IMR-90 (cell line): ENCODE measurements at regions not wholly inside any gene's neighbourhood (a gene's known extent, or its start where the extent isn't known, plus 50 kb on each side); places are given as distances from the start of the nearest gene placed in this dataset.

ENCODE experiments used
- ATAC-seq: fragments of 200-7000 bp; cut with Tn5 transposase; 2 replicates; pipeline ENCODE4 v1.9.1; 2020; ENCODE audit warnings: low read depth, mild to moderate bottlenecking, moderate library complexity
- BruUV-seq: library from RNA; stranded (reverse); fragments of 400-500 nt; replicated peaks from 2 replicates; lab custom pipeline; 2021; lab: Mats Ljungman, UMichigan
- CTCF ChIA-PET: fragments of 300-600 bp; formaldehyde crosslinking; extraction: SDS; loops from one replicate; lab custom pipeline; 2021; ENCODE audit warnings: antibody characterized with exemption; lab: Yijun Ruan, JAX
- POLR2A ChIA-PET: fragments of 300-600 bp; sonication (Branson Sonifier 250); formaldehyde crosslinking; loops from one replicate; lab custom pipeline; 2022; ENCODE audit warnings: antibody characterized with exemption; ENCODE audit not compliant: unreplicated experiment; lab: Charles Lee
- DNase-seq: peaks from one replicate; pipeline ENCODE4 v3.0.0; 2013
- H2AFZ ChIP-seq: replicated peaks from 2 replicates; pipeline ENCODE3; 2013; ENCODE audit warnings: low read length, mild to moderate bottlenecking; ENCODE audit not compliant: poor library complexity
- H2AK5ac ChIP-seq: 2 replicates; pipeline ENCODE4 v1.6.1; 2013; ENCODE audit warnings: low read depth, low read length, inconsistent platforms
- H2AK9ac ChIP-seq: replicated peaks from 2 replicates; pipeline ENCODE3; 2013; ENCODE audit warnings: mild to moderate bottlenecking, low read depth, low read length, moderate library complexity; ENCODE audit not compliant: poor library complexity
- H2BK120ac ChIP-seq: 2 replicates; pipeline ENCODE4 v1.6.1; 2013; ENCODE audit warnings: low read depth, low read length, inconsistent platforms
- H2BK15ac ChIP-seq: 3 replicates; pipeline ENCODE4 v1.6.1; 2013; ENCODE audit warnings: low read depth, low read length, inconsistent platforms
- H2BK20ac ChIP-seq: 2 replicates; pipeline ENCODE4 v1.6.1; 2013; ENCODE audit warnings: low read depth, mild to moderate bottlenecking, inconsistent platforms, low read length, moderate library complexity
- H2BK5ac ChIP-seq: 2 replicates; pipeline ENCODE4 v1.6.1; 2013; ENCODE audit warnings: mild to moderate bottlenecking, low read depth, low read length, inconsistent platforms; ENCODE audit not compliant: poor library complexity, severe bottlenecking
- H3K14ac ChIP-seq: replicated peaks from 2 replicates; pipeline ENCODE4 v1.6.1; 2013; ENCODE audit warnings: low read depth, low read length, inconsistent platforms
- H3K18ac ChIP-seq: 2 replicates; pipeline ENCODE4 v1.6.1; 2013; ENCODE audit warnings: low read depth, low read length, control low read depth
- H3K23ac ChIP-seq: 2 replicates; pipeline ENCODE4 v1.6.1; 2013; ENCODE audit warnings: low read depth, low read length, inconsistent platforms
- H3K27ac ChIP-seq: 2 replicates; pipeline ENCODE4 v1.5.1; 2013; ENCODE audit warnings: mild to moderate bottlenecking, control low read depth, low read length; ENCODE audit not compliant: insufficient read depth
- H3K27me3 ChIP-seq: 2 replicates; pipeline ENCODE4 v1.6.1; 2013; ENCODE audit warnings: low read length; ENCODE audit not compliant: control insufficient read depth, insufficient read depth
- H3K36me3 ChIP-seq: 2 replicates; pipeline ENCODE4 v1.6.1; 2013; ENCODE audit warnings: low read length, mixed read lengths; ENCODE audit not compliant: control insufficient read depth, insufficient read depth
- H3K4ac ChIP-seq: 2 replicates; pipeline ENCODE4 v1.6.1; 2013; ENCODE audit warnings: low read depth, low read length, inconsistent platforms
- H3K4me1 ChIP-seq: 2 replicates; pipeline ENCODE4 v1.6.1; 2013; ENCODE audit warnings: low read length, mixed read lengths; ENCODE audit not compliant: control insufficient read depth, insufficient read depth
- H3K4me2 ChIP-seq: 2 replicates; pipeline ENCODE4 v1.6.1; 2013; ENCODE audit warnings: low read depth, mild to moderate bottlenecking, control low read depth, low read length, moderate library complexity
- H3K4me3 ChIP-seq: 2 replicates; pipeline ENCODE4 v1.5.1; 2013; ENCODE audit warnings: low read depth, mild to moderate bottlenecking, control low read depth, low read length, moderate library complexity; ENCODE audit not compliant: insufficient read depth
- H3K56ac ChIP-seq: 2 replicates; pipeline ENCODE4 v1.6.1; 2013; ENCODE audit warnings: low read length, inconsistent platforms; ENCODE audit not compliant: insufficient read depth; ENCODE audit errors: extremely low read depth
- H3K79me1 ChIP-seq, 2 experiments: 2 replicates each; pipeline ENCODE4 v1.6.1; 2013; ENCODE audit warnings: low read length in 2 of 2, inconsistent platforms in 1 of 2, low read depth in 1 of 2
- H3K9ac ChIP-seq: 2 replicates; pipeline ENCODE4 v1.6.1; 2013; ENCODE audit warnings: low read depth, low read length, control low read depth
- H3K9me1 ChIP-seq: 2 replicates; pipeline ENCODE4 v1.6.1; 2013; ENCODE audit warnings: low read length, inconsistent platforms; ENCODE audit not compliant: insufficient read depth
- H3K9me3 ChIP-seq: 2 replicates; pipeline ENCODE4 v1.6.1; 2013; ENCODE audit warnings: low read length; ENCODE audit not compliant: control insufficient read depth, insufficient read depth
- H4K20me1 ChIP-seq: 2 replicates; pipeline ENCODE4 v1.6.1; 2013; ENCODE audit warnings: low read length, inconsistent platforms; ENCODE audit not compliant: insufficient read depth
- H4K5ac ChIP-seq: 2 replicates; pipeline ENCODE4 v1.6.1; 2013; ENCODE audit warnings: mild to moderate bottlenecking, low read depth, low read length, control low read depth
- H4K8ac ChIP-seq, 2 experiments: 2 replicates each; pipeline ENCODE4 v1.6.1; 2013; ENCODE audit warnings: low read depth in 2 of 2, low read length in 2 of 2, control low read depth in 1 of 2, inconsistent platforms in 1 of 2
- H4K91ac ChIP-seq: 2 replicates; pipeline ENCODE4 v1.6.1; 2013; ENCODE audit warnings: low read depth, low read length, inconsistent platforms; ENCODE audit not compliant: insufficient read depth
- BHLHE40 ChIP-seq: fragments of 150-350 bp; IDR thresholded peaks from 2 replicates; pipeline ENCODE4 v1.6.1; 2016; ENCODE audit warnings: mild to moderate bottlenecking, low read depth, low read length
- CEBPB ChIP-seq: IDR thresholded peaks from 2 replicates; pipeline ENCODE4 v1.6.1; 2012; ENCODE audit warnings: low read depth, low read length, improper control_type of control experiment
- CHD1 ChIP-seq: IDR thresholded peaks from 2 replicates; pipeline ENCODE4 v1.6.1; 2012; ENCODE audit warnings: low read depth, low read length, improper control_type of control experiment
- CTCF ChIP-seq: conservative IDR thresholded peaks from 2 replicates; pipeline ENCODE4 v1.5.1; 2012; ENCODE audit warnings: mild to moderate bottlenecking, low read depth, low read length, improper control_type of control experiment
- ELK1 ChIP-seq: fragments of 150-350 bp; IDR thresholded peaks from 2 replicates; pipeline ENCODE4 v1.6.1; 2016; ENCODE audit warnings: low read depth, mild to moderate bottlenecking, low read length, moderate library complexity, borderline replicate concordance
- FOS ChIP-seq: fragments of 150-350 bp; IDR thresholded peaks from 2 replicates; pipeline ENCODE4 v1.6.1; 2016; ENCODE audit warnings: low read depth, low read length
- MAFK ChIP-seq: IDR thresholded peaks from 2 replicates; pipeline ENCODE4 v1.6.1; 2012; ENCODE audit warnings: low read depth, low read length, improper control_type of control experiment
- MAZ ChIP-seq: IDR thresholded peaks from 2 replicates; pipeline ENCODE4 v1.6.1; 2012; ENCODE audit warnings: low read depth, mild to moderate bottlenecking, low read length, improper control_type of control experiment, moderate library complexity, borderline replicate concordance
- MXI1 ChIP-seq: IDR thresholded peaks from 2 replicates; pipeline ENCODE4 v1.6.1; 2012; ENCODE audit warnings: low read depth, mild to moderate bottlenecking, low read length, moderate library complexity, borderline replicate concordance
- NFE2L2 ChIP-seq: fragments of 150-350 bp; IDR thresholded peaks from 2 replicates; pipeline ENCODE4 v1.6.1; 2016; ENCODE audit warnings: low read depth, mild to moderate bottlenecking, low read length
- POLR2A ChIP-seq: IDR thresholded peaks from 2 replicates; pipeline ENCODE4 v1.6.1; 2012; ENCODE audit warnings: mild to moderate bottlenecking, low read depth, low read length
- RAD21 ChIP-seq: IDR thresholded peaks from 2 replicates; pipeline ENCODE4 v1.6.1; 2012; ENCODE audit warnings: low read length, improper control_type of control experiment
- RCOR1 ChIP-seq: IDR thresholded peaks from 2 replicates; pipeline ENCODE4 v1.6.1; 2012; ENCODE audit warnings: mild to moderate bottlenecking, low read length, improper control_type of control experiment; ENCODE audit not compliant: insufficient replicate concordance
- SMC3 ChIP-seq: fragments of 150-350 bp; IDR thresholded peaks from 2 replicates; pipeline ENCODE4 v1.6.1; 2016; ENCODE audit warnings: low read depth, mild to moderate bottlenecking, antibody characterized with exemption, low read length, moderate library complexity
- USF2 ChIP-seq: fragments of 150-350 bp; IDR thresholded peaks from 2 replicates; pipeline ENCODE4 v1.6.1; 2017; ENCODE audit warnings: mild to moderate bottlenecking, antibody characterized with exemption, low read length, low read depth
- WGBS, 2 experiments: methylation state at CpG; one replicate each; pipeline versions ENCODE4 v1.1.5 to v1.1.7; 2013; ENCODE audit warnings: missing lambda C conversion rate in 2 of 2; ENCODE audit not compliant: insufficient read length in 1 of 2; ENCODE audit errors: extremely low coverage in 2 of 2; 5-methylcytosine and 5-hydroxymethylcytosine counted together
- dilution Hi-C: fragments of 300-500 bp; cut with HindIII; formaldehyde crosslinking; loops from one replicate; pipeline ENCODE4 v1.14.3; 2018; ENCODE audit warnings: low sequenced_read_pairs; ENCODE audit not compliant: unreplicated experiment
- in situ Hi-C: fragments of 300-500 bp; cut with MboI; formaldehyde crosslinking; loops from 3 replicates; pipeline ENCODE4 v1.14.3; 2019; ENCODE audit warnings: low sequenced_read_pairs, inconsistent platforms, mixed read lengths
- intact Hi-C: fragments of 100-400 bp; cut with micrococcal nuclease; formaldehyde crosslinking; loops from 2 replicates; pipeline ENCODE4 v1.10.0; 2022

GRCh38 chr5:87661784-87662566 is 249.2 kb upstream of the CCNH start:
- DNase-seq (no peak), ATAC-seq (no peak)
- Histone ChIP-seq H4K5ac (no peak overlapping the region), H2BK15ac (no peak overlapping the region), H3K56ac (no peak overlapping the region), H3K9me3 (no peaks in the 10 kb centered on the region), H3K4me3 (no peak overlapping the region), H2BK5ac (no peak overlapping the region), H3K23ac (no peak overlapping the region), H3K4ac (no peak overlapping the region), H4K91ac (no peak overlapping the region), H3K9me1 (no peaks in the 10 kb centered on the region), H3K4me2 (no peak overlapping the region), H3K14ac (no peak overlapping the region), H2BK120ac (no peak overlapping the region), H3K4me1 (no peaks in the 10 kb centered on the region), H2BK20ac (no peak overlapping the region), H2AK5ac (no peak overlapping the region), H3K18ac (no peak overlapping the region), H3K27ac (no peak overlapping the region), H3K27me3 (no peaks in the 10 kb centered on the region), H4K8ac (no peak overlapping the region), H2AK9ac (no peak overlapping the region), H3K36me3 (no peaks in the 10 kb centered on the region), H4K20me1 (no peaks in the 10 kb centered on the region), H3K9ac (no peak overlapping the region), H3K79me1 (no peaks in the 10 kb centered on the region), H2AFZ (no peak overlapping the region)
- dilution Hi-C loops, result no loop called here
- in situ Hi-C loops, result no loop called here
- ChIA-PET POLR2A (no interaction called here), CTCF (no interaction called here)
- intact Hi-C loops, result no loop called here
- WGBS, 2 experiments, result no CpG with 5 or more reads among the region's 2 CpGs
- TF ChIP-seq MAFK (no peak), CTCF (no peak), SMC3 (no peak), RAD21 (no peak), POLR2A (no peak), BHLHE40 (no peak), MXI1 (no peak), NFE2L2 (no peak), CHD1 (no peak), USF2 (no peak), CEBPB (no peak), MAZ (no peak), ELK1 (no peak), RCOR1 (no peak), FOS (no peak)
- BruUV-seq, result no TSS peak
